ENCODE measurements at regions not wholly inside any gene's neighbourhood (a gene's known extent, or its start where the extent isn't known, plus 50 kb on each side); places are given as distances from the start of the nearest gene placed in this dataset.

- no peaks in the 10 kb centered on the region for H3K36me3 Mint-ChIP-seq (ENCODE audit: low read depth)
- no peaks in the 10 kb centered on the region for H3K9me3 Mint-ChIP-seq
- TF ChIP-seq CTCF (IDR thresholded peaks at IDR 0.05) = no peak
- ChIA-PET POLR2A (no interaction called here), CTCF (no interaction called here)
- DNase-seq (no peak), ATAC-seq (no peak)
- no peak overlapping the region for H3K27ac Mint-ChIP-seq
- intact Hi-C loops (cut with micrococcal nuclease) = no loop called here
- H3K4me1 Mint-ChIP-seq (ENCODE audit: low read depth) = no peaks in the 10 kb centered on the region
- no peak overlapping the region for H3K4me3 Mint-ChIP-seq
- no peaks in the 10 kb centered on the region for H3K27me3 Mint-ChIP-seq
Measured at GRCh38 chr7:32242436-32242835, 172.2 kb upstream of the PDE1C start.

DNA sequence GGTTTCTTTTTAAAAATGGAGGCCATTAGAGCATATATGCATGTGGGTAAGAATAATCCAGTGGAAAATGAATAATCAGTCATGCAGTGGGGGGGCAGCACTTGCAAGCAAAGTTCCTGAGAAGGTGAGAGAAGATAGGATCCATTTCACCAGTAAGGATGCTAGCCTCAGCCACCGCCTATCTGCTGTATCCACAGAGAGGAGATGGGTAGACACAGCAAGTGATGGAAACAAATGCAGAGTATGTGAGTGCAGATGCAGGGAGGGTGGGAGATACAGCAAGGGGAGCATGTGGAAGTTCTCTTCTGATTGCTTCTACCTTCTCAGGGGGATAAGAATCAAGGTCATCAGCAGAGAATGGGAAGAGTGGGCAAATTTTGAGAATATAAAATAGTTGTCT lies 171.4 kb upstream of the PDE1C start:
- CTCF ChIA-PET = no interaction called here
- H3K27me3 Mint-ChIP-seq = no peaks in the 10 kb centered on the region
- no peak for ATAC-seq
- no peaks in the 10 kb centered on the region for H3K4me1 Mint-ChIP-seq (ENCODE audit: low read depth)
- intact Hi-C loops (cut with micrococcal nuclease) = no loop called here
- H3K4me3 Mint-ChIP-seq = no peak overlapping the region
- no peaks in the 10 kb centered on the region for H3K9me3 Mint-ChIP-seq
- no peak for TF ChIP-seq CTCF (IDR thresholded peaks at IDR 0.05)
- H3K36me3 Mint-ChIP-seq (ENCODE audit: low read depth) = no peaks in the 10 kb centered on the region
- H3K27ac Mint-ChIP-seq = no peak overlapping the region
- POLR2A ChIA-PET = no interaction called here
- DNase-seq = no peak

DNA sequence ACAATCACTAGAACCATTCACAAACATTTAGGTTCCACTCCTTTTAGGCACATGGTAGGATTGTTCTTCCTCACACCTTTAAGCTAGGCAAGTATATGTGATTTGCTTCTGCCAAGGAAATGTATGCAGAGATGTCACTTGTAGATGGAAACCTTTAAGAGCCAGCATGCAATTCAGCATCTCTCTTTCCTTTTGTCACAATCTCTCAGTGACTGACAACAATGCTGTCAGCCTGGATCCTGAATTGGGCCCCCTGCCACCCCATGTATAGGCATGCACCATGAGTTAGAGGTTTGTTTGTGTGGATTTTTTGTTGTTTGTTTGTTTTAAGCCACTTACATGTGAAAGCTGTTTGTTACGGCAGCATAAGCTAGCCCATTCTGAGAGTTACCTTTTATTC lies 169.6 kb upstream of the PDE1C start:
- Mint-ChIP-seq H3K9me3 (peaks cover 4% of the 10 kb centered on the region), H3K27me3 (no peaks in the 10 kb centered on the region), H3K27ac (no peak overlapping the region), H3K4me3 (no peak overlapping the region), H3K4me1 (ENCODE audit: low read depth) (no peaks in the 10 kb centered on the region), H3K36me3 (ENCODE audit: low read depth) (no peaks in the 10 kb centered on the region)
- ChIA-PET CTCF (no interaction called here), POLR2A (no interaction called here)
- no peak for DNase-seq
- intact Hi-C loops (cut with micrococcal nuclease) = no loop called here
- no peak for ATAC-seq
- no peak for TF ChIP-seq CTCF (IDR thresholded peaks at IDR 0.05)

DNA sequence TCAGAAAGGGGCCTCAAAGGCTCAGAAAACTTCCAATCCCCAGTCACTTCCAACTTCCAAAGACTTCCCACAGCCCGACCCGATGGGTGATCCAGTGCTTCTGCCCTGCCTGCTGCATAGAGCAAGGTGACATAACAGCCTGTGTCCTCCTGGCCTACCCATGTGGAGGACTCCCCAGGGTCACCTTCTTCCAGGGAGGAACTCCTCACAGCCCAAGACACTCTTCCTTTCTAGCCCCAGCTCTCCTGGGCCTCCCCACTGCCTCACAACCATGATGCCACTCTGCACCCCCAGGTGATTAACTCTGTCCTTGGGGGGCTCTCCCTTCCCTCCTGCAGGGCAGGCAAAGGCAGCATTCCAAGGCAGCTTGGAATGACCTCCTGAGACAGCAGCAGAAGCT lies 158.4 kb upstream of the PDE1C start:
- H3K27me3 Mint-ChIP-seq = no peaks in the 10 kb centered on the region
- ChIA-PET POLR2A (no interaction called here), CTCF (no interaction called here)
- no peaks in the 10 kb centered on the region for H3K36me3 Mint-ChIP-seq (ENCODE audit: low read depth)
- intact Hi-C loops (cut with micrococcal nuclease) = no loop called here
- H3K4me1 Mint-ChIP-seq (ENCODE audit: low read depth) = no peaks in the 10 kb centered on the region
- no peak overlapping the region for H3K4me3 Mint-ChIP-seq
- no peak for TF ChIP-seq CTCF (IDR thresholded peaks at IDR 0.05)
- peaks cover 2% of the 10 kb centered on the region for H3K9me3 Mint-ChIP-seq
- ATAC-seq = no peak
- no peak overlapping the region for H3K27ac Mint-ChIP-seq
- no peak for DNase-seq

- ATAC-seq (no peak), DNase-seq (no peak)
- Mint-ChIP-seq H3K9me3 (peaks cover 2% of the 10 kb centered on the region), H3K4me3 (no peak overlapping the region), H3K36me3 (ENCODE audit: low read depth) (no peaks in the 10 kb centered on the region), H3K27ac (no peak overlapping the region), H3K27me3 (no peaks in the 10 kb centered on the region), H3K4me1 (ENCODE audit: low read depth) (no peaks in the 10 kb centered on the region)
- ChIA-PET CTCF (no interaction called here), POLR2A (no interaction called here)
- TF ChIP-seq CTCF (IDR thresholded peaks at IDR 0.05) = no peak
- intact Hi-C loops (cut with micrococcal nuclease) = no loop called here
Measured at GRCh38 chr7:32227746-32228145, 157.5 kb upstream of the PDE1C start.

Data from activated CD8-positive, alpha-beta T cell treated with anti-CD3 and anti-CD28 coated beads for 36 hours (primary cell).